ENCODE measurements at regions not wholly inside any gene's neighbourhood (a gene's known extent, or its start where the extent isn't known, plus 50 kb on each side); places are given as distances from the start of the nearest gene placed in this dataset.

DNA sequence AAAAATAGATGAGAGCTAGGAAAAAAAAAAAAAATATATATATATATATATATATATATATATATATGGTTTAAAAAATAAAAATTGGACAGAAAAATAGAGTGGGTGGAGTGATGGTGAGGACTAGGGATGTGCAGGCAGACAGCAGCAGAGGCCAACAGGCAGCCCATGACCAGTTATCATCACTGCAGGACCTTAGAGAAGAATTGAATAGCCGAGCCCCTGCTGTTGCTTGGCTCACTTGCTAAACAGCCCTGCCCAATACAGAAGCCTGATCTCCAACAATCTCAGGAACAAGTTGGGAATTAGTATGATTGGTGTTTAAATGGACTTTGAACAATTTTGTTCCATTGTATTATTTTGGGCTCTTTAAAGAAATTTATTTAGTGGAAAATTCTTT is 967.5 kb upstream of the PIK3C3 start:
- TF ChIP-seq, protein P1, sequence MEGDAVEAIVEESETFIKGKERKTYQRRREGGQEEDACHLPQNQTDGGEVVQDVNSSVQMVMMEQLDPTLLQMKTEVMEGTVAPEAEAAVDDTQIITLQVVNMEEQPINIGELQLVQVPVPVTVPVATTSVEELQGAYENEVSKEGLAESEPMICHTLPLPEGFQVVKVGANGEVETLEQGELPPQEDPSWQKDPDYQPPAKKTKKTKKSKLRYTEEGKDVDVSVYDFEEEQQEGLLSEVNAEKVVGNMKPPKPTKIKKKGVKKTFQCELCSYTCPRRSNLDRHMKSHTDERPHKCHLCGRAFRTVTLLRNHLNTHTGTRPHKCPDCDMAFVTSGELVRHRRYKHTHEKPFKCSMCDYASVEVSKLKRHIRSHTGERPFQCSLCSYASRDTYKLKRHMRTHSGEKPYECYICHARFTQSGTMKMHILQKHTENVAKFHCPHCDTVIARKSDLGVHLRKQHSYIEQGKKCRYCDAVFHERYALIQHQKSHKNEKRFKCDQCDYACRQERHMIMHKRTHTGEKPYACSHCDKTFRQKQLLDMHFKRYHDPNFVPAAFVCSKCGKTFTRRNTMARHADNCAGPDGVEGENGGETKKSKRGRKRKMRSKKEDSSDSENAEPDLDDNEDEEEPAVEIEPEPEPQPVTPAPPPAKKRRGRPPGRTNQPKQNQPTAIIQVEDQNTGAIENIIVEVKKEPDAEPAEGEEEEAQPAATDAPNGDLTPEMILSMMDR (IDR thresholded peaks at IDR 0.05): no peak
- no peak for TF ChIP-seq POLR2A (IDR thresholded peaks at IDR 0.05)

Data from testis (tissue), 2 donors.